Thoracic aorta (tissue), 2 donors: ENCODE measurements at regions not wholly inside any gene's neighbourhood (a gene's known extent, or its start where the extent isn't known, plus 50 kb on each side); places are given as distances from the start of the nearest gene placed in this dataset.
"Not testable (repeated sequence)": the region's sequence is repeated elsewhere in the genome, so short reads cannot be mapped to it uniquely, and the experiment has no call there.

Source experiments
- ATAC-seq: fragments of 150-250 bp; one replicate; pipeline ENCODE4 v1.8.0; 2017; ENCODE audit warnings: low read depth; ENCODE audit not compliant: insufficient number of reproducible peaks, low FRiP score
- DNase-seq: peaks from one replicate; pipeline ENCODE4 v3.0.0-alpha.2; 2020; ENCODE audit warnings: low spot score
- H3K27ac ChIP-seq, 2 donors: fragments of 200-600 bp; sonication (generic); 1 replicate in 1 of 2; 2 replicates in 1 of 2; pipeline ENCODE4 v1.5.1; 2016; ENCODE audit warnings: mild to moderate bottlenecking in 2 of 2, moderate library complexity in 2 of 2
- H3K27me3 ChIP-seq: fragments of 200-600 bp; sonication (generic); replicated peaks from 2 replicates; pipeline ENCODE4 v1.6.0; 2016; ENCODE audit warnings: mild to moderate bottlenecking; ENCODE audit not compliant: insufficient read depth
- H3K36me3 ChIP-seq: fragments of 200-600 bp; sonication (generic); one replicate; pipeline ENCODE4 v1.5.1; 2016
- H3K4me1 ChIP-seq, 2 donors: fragments of 200-600 bp; sonication (generic); 1 replicate in 1 of 2; 2 replicates in 1 of 2; pipeline versions ENCODE4 v1.5.1 to v1.6.0; 2016; ENCODE audit warnings: low read depth in 2 of 2, mild to moderate bottlenecking in 1 of 2; ENCODE audit not compliant: control insufficient read depth in 1 of 2
- H3K4me3 ChIP-seq: fragments of 200-600 bp; sonication (generic); 2 replicates; pipeline ENCODE4 v1.5.1; 2016; ENCODE audit warnings: mild to moderate bottlenecking
- H3K9me3 ChIP-seq: fragments of 200-600 bp; sonication (generic); 2 replicates; pipeline ENCODE4 v1.5.1; 2016
- CTCF ChIP-seq: fragments of 200-600 bp; sonication (generic); IDR thresholded peaks from one replicate; pipeline ENCODE4 v1.5.1; 2019; ENCODE audit warnings: antibody characterized with exemption

- ATAC-seq (no peak), DNase-seq (no peak)
- Histone ChIP-seq H3K4me1 (no peaks in the 10 kb centered on the region), H3K36me3 (no peaks in the 10 kb centered on the region), H3K27me3 (no peaks in the 10 kb centered on the region), H3K4me3 (no peak overlapping the region), H3K9me3 (no peaks in the 10 kb centered on the region), H3K27ac (no peak overlapping the region)
- TF ChIP-seq CTCF = no peak
Observed at GRCh38 chr13:47705185-47705584, 295.9 kb downstream of the SUCLA2 start.

- no peak overlapping the region for H3K27ac ChIP-seq
- DNase-seq (no peak), ATAC-seq (no peak)
- H3K4me1 ChIP-seq = no peaks in the 10 kb centered on the region
- no peaks in the 10 kb centered on the region for H3K36me3 ChIP-seq
- H3K9me3 ChIP-seq = no peaks in the 10 kb centered on the region
- no peak for TF ChIP-seq CTCF
- H3K27me3 ChIP-seq = no peaks in the 10 kb centered on the region
- H3K4me3 ChIP-seq = no peak overlapping the region
Observed at GRCh38 chr13:47696674-47697073, 304.4 kb downstream of the SUCLA2 start.

GRCh38 chr13:47687577-47687976 lies 313.5 kb downstream of the SUCLA2 start:
- no peak for TF ChIP-seq CTCF
- Histone ChIP-seq H3K27ac (no peak overlapping the region), H3K27me3 (no peaks in the 10 kb centered on the region), H3K4me3 (no peak overlapping the region), H3K4me1 (no peaks in the 10 kb centered on the region), H3K36me3 (no peaks in the 10 kb centered on the region), H3K9me3 (no peaks in the 10 kb centered on the region)
- DNase-seq (no peak), ATAC-seq (no peak)

- H3K9me3 ChIP-seq, DNase-seq, H3K4me3 ChIP-seq, ATAC-seq, H3K27ac ChIP-seq, H3K4me1 ChIP-seq, H3K36me3 ChIP-seq, H3K27me3 ChIP-seq: not testable (repeated sequence)
Observed at GRCh38 chr13:47685156-47685555, 315.9 kb downstream of the SUCLA2 start.

GRCh38 chr13:47680748-47681147 lies 320.3 kb downstream of the SUCLA2 start:
- TF ChIP-seq CTCF = no peak
- H3K27ac ChIP-seq = no peak overlapping the region
- no peak for DNase-seq
- ATAC-seq = no peak
- no peaks in the 10 kb centered on the region for H3K36me3 ChIP-seq
- no peaks in the 10 kb centered on the region for H3K27me3 ChIP-seq
- no peaks in the 10 kb centered on the region for H3K4me1 ChIP-seq
- H3K4me3 ChIP-seq = no peak overlapping the region
- H3K9me3 ChIP-seq = no peaks in the 10 kb centered on the region

- ATAC-seq = no peak
- H3K4me1 ChIP-seq = no peaks in the 10 kb centered on the region
- no peaks in the 10 kb centered on the region for H3K36me3 ChIP-seq
- TF ChIP-seq CTCF = no peak
- H3K9me3 ChIP-seq = no peaks in the 10 kb centered on the region
- no peak overlapping the region for H3K4me3 ChIP-seq
- DNase-seq = no peak
- H3K27me3 ChIP-seq = no peaks in the 10 kb centered on the region
- no peak overlapping the region for H3K27ac ChIP-seq
Observed at GRCh38 chr13:47679401-47679800, 321.7 kb downstream of the SUCLA2 start.
